GM18502 (cell line): ENCODE measurements at regions not wholly inside any gene's neighbourhood (a gene's known extent, or its start where the extent isn't known, plus 50 kb on each side); places are given as distances from the start of the nearest gene placed in this dataset.
"Not testable (repeated sequence)": the region's sequence is repeated elsewhere in the genome, so short reads cannot be mapped to it uniquely, and the experiment has no call there.

Experiments
- ATAC-seq: cut with Tn5 transposase; IDR thresholded peaks from one replicate; pipeline ENCODE4 v1.9.1; 2021; ENCODE audit warnings: mild to moderate bottlenecking; ENCODE audit not compliant: unreplicated experiment, poor library complexity

GRCh38 chr7:3134745-3135144 lies 91.1 kb upstream of the CARD11 start:
- no peak for ATAC-seq

- ATAC-seq: no peak
Observed at GRCh38 chr7:3135626-3136025, 92.0 kb upstream of the CARD11 start.

- ATAC-seq: no peak
Observed at GRCh38 chr7:3138206-3138605, 94.5 kb upstream of the CARD11 start.

GRCh38 chr7:3138997-3139396 lies 95.3 kb upstream of the CARD11 start:
- no peak for ATAC-seq

- no peak for ATAC-seq
Observed at GRCh38 chr7:3140834-3141233, 97.2 kb upstream of the CARD11 start.

- no peak for ATAC-seq
Observed at GRCh38 chr7:3141326-3141725, 97.7 kb upstream of the CARD11 start.

GRCh38 chr7:3143869-3144775 lies 100.5 kb upstream of the CARD11 start:
- no peak for ATAC-seq

- not testable (repeated sequence) for ATAC-seq
Observed at GRCh38 chr7:3144776-3145125, 101.1 kb upstream of the CARD11 start.

GRCh38 chr7:3146571-3147226 lies 103.0 kb upstream of the CARD11 start:
- ATAC-seq: no peak

GRCh38 chr7:3148471-3148870 lies 104.8 kb upstream of the CARD11 start:
- ATAC-seq: not testable (repeated sequence)

GRCh38 chr7:3149231-3149995 lies 105.7 kb upstream of the CARD11 start:
- ATAC-seq: no peak

GRCh38 chr7:3150027-3150426 lies 106.4 kb upstream of the CARD11 start:
- no peak for ATAC-seq

GRCh38 chr7:3151784-3152183 lies 108.1 kb upstream of the CARD11 start:
- no peak for ATAC-seq

- no peak for ATAC-seq
Observed at GRCh38 chr7:3152714-3153113, 109.0 kb upstream of the CARD11 start.

- no peak for ATAC-seq
Observed at GRCh38 chr7:3153118-3153517, 109.5 kb upstream of the CARD11 start.

- ATAC-seq: no peak
Observed at GRCh38 chr7:3154317-3154716, 110.7 kb upstream of the CARD11 start.

- ATAC-seq: peak; percentile 73
Observed at GRCh38 chr7:3154881-3155494, 111.3 kb upstream of the CARD11 start.

GRCh38 chr7:3156508-3156907 lies 112.8 kb upstream of the CARD11 start:
- ATAC-seq: no peak

- ATAC-seq: no peak
Observed at GRCh38 chr7:3157566-3158287, 114.1 kb upstream of the CARD11 start.

- no peak for ATAC-seq
Observed at GRCh38 chr7:3158341-3158760, 114.7 kb upstream of the CARD11 start.
